Liver (tissue), 3 donors: ENCODE measurements at regions not wholly inside any gene's neighbourhood (a gene's known extent, or its start where the extent isn't known, plus 50 kb on each side); places are given as distances from the start of the nearest gene placed in this dataset.

Experiments
- CTCF ChIP-seq: fragments of 150-350 bp; IDR thresholded peaks from 2 replicates; pipeline ENCODE4 v1.5.1; 2017; ENCODE audit warnings: improper control_type of control experiment, low read depth, low read length; ENCODE audit not compliant: missing input control
- EGR1 ChIP-seq, 2 donors: IDR thresholded peaks; 2 replicates each; pipeline ENCODE4 v1.6.1; 2016 to 2018; ENCODE audit warnings: antibody characterized with exemption in 2 of 2, low read depth in 2 of 2
- RAD21 ChIP-seq, 2 donors: IDR thresholded peaks; 2 replicates each; pipeline ENCODE4 v1.6.1; 2016; ENCODE audit warnings: antibody characterized with exemption in 2 of 2, mild to moderate bottlenecking in 2 of 2
- SP1 ChIP-seq: IDR thresholded peaks from 2 replicates; pipeline ENCODE4 v1.6.1; 2018; ENCODE audit warnings: antibody characterized with exemption, mild to moderate bottlenecking
- TAF1 ChIP-seq: conservative IDR thresholded peaks from 2 replicates; pipeline ENCODE4 v1.6.1; 2016; ENCODE audit warnings: antibody characterized with exemption, mild to moderate bottlenecking
- YY1 ChIP-seq: IDR thresholded peaks from 2 replicates; pipeline ENCODE4 v1.6.1; 2016; ENCODE audit warnings: antibody characterized with exemption, mild to moderate bottlenecking
- ZBTB33 ChIP-seq: IDR thresholded peaks from 2 replicates; pipeline ENCODE4 v1.6.1; 2016; ENCODE audit warnings: antibody characterized with exemption
- donor health status: healthy.
- donor health status: healthy.

GRCh38 chr9:29751226-29751625 lies 2177.9 kb upstream of the C9orf72 start:
- TF ChIP-seq CTCF (no peak), EGR1 (IDR thresholded peaks at IDR 0.05; ENCODE audit: low read depth in 2 of 2) (no peak), SP1 (no peak), ZBTB33 (no peak), YY1 (no peak), TAF1 (no peak), RAD21 (IDR thresholded peaks at IDR 0.05) (no peak)
